ENCODE measurements at regions not wholly inside any gene's neighbourhood (a gene's known extent, or its start where the extent isn't known, plus 50 kb on each side); places are given as distances from the start of the nearest gene placed in this dataset.

DNA sequence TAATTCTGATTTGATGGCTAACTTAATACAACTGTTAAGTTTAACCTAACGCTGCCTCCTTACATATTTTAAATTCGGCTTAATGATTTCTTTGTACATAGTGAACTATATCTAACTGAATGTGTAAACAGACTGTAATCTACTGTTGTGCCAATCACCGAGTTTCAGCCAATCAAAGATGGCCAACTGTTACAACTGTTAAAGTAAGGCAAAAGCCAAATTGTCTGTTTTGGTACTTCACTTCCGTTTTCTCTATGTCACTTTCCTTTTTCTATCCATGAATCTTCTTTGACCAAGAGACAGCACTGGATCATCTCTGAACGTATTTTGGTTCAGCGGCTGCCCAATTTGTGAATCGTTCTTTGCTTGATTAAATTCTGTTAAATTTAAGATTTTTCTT is 137.0 kb downstream of the LMLN start:
- TF ChIP-seq, protein P1, sequence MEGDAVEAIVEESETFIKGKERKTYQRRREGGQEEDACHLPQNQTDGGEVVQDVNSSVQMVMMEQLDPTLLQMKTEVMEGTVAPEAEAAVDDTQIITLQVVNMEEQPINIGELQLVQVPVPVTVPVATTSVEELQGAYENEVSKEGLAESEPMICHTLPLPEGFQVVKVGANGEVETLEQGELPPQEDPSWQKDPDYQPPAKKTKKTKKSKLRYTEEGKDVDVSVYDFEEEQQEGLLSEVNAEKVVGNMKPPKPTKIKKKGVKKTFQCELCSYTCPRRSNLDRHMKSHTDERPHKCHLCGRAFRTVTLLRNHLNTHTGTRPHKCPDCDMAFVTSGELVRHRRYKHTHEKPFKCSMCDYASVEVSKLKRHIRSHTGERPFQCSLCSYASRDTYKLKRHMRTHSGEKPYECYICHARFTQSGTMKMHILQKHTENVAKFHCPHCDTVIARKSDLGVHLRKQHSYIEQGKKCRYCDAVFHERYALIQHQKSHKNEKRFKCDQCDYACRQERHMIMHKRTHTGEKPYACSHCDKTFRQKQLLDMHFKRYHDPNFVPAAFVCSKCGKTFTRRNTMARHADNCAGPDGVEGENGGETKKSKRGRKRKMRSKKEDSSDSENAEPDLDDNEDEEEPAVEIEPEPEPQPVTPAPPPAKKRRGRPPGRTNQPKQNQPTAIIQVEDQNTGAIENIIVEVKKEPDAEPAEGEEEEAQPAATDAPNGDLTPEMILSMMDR (IDR thresholded peaks at IDR 0.05; ENCODE audit: borderline replicate concordance, extremely low read depth, low read length, poor library complexity, severe bottlenecking) = no peak
- TF ChIP-seq EZH2 (IDR thresholded peaks at IDR 0.05; ENCODE audit: borderline replicate concordance, low read depth, low read length, severe bottlenecking) = no peak

Measured in DND-41 (cell line).